GM18951 (cell line): ENCODE measurements at regions not wholly inside any gene's neighbourhood (a gene's known extent, or its start where the extent isn't known, plus 50 kb on each side); places are given as distances from the start of the nearest gene placed in this dataset.

Source experiments
- POLR2A ChIP-seq: IDR thresholded peaks from 4 replicates; pipeline ENCODE4 v1.6.1; 2011; ENCODE audit warnings: mild to moderate bottlenecking; ENCODE audit not compliant: insufficient read length, insufficient read depth; ENCODE audit errors: extremely low read depth
- in situ Hi-C: fragments of 300-500 bp; cut with MboI; formaldehyde crosslinking; loops from one replicate; pipeline ENCODE4 v1.12.0; 2022; ENCODE audit warnings: low sequenced_read_pairs, mixed read lengths, inconsistent platforms; ENCODE audit not compliant: unreplicated experiment

DNA sequence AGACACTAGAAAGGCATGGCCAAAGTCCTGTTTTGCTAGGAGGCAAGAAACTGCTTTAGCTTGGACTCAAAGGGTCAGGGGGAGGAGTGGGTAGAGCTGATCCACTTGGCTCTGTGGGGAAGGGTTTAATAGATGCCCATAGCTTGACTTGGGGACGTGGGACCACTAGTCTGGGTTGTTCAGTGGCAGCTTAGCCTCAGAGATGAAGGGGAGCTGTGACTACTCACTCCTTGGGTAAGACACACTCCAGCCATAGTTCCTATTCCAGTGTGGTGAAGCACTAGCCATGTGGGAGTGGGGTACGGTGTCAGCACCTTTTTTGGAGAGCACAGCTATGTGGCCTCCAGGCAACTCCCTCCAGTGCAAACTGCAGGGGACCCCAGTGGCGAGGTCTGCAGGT, 257.3 kb downstream of the TMEM121 start:
- TF ChIP-seq POLR2A: no peak
- in situ Hi-C loops: no loop called here

GRCh38 chr14:105793836-105794235, 267.5 kb downstream of the TMEM121 start:
- in situ Hi-C loops: no loop called here
- TF ChIP-seq POLR2A: no peak

- TF ChIP-seq POLR2A: no peak
- in situ Hi-C loops: no loop called here
Measured at GRCh38 chr14:105797546-105797945, 271.2 kb downstream of the TMEM121 start.

DNA sequence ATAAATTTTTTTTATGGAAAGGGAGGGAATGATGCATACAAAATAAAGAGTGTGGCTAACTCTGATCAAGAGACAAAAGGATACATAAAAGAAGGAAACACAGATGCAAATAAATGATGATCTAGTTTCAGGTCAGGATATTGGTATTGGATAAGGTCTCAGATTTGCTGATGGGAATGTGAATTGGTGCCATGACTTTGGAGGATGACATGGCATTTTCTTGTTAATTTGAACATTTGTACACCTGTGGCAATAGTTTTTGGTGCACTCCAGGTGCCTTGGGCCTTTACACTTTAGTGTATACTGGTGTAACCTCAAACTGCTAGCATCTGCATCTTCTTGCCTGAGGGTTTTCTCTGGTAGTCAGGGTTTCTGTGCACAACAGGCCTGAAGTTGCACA, 279.3 kb downstream of the TMEM121 start:
- in situ Hi-C loops: no loop called here
- TF ChIP-seq POLR2A: no peak

DNA sequence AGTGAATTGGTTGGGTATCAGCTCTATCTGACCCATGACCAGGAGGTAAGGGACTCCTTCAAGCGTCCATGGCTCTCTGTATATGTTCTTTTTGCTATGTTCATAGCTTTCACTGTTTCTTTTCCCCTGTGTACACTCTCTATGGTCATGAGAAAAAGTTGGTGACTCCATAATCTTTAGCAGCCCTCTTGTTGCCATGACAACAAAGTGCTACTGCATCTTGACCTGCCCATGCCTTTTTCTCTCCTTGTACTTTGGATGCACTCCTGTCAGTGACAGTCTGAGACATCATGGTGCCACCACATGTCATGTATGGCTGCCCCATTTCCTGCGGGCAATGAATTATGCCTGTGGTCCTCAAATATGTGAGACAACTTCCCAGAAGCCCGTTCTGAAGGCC, 280.2 kb downstream of the TMEM121 start:
- TF ChIP-seq POLR2A: no peak
- in situ Hi-C loops: no loop called here

- peak; percentile 23 for TF ChIP-seq POLR2A
- in situ Hi-C loops: no loop called here
Measured at GRCh38 chr14:105817971-105818711, 291.8 kb downstream of the TMEM121 start.

GRCh38 chr14:105818712-105819005, 292.3 kb downstream of the TMEM121 start:
- no peak for TF ChIP-seq POLR2A
- in situ Hi-C loops: no loop called here

DNA sequence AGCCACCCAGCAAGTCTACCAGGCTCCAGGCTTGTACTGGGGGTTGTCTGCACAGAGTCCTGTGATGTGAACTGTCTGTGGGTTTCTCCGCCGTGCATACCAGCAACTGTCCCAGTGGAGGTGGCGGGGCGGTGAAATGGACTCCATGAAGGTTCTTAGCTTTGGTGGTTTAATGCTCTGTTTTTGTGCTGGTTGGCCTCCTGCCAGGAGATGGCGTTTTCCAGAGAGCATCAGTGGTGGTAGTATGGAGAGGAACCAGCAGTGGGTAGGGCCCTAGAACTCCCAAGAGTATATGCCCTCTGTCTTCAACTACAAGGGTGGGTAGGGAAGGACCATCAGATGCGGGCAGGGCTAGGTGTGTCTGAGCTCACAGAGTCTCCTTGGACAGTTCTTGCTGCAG, 303.8 kb downstream of the TMEM121 start:
- TF ChIP-seq POLR2A: no peak
- in situ Hi-C loops: no loop called here

DNA sequence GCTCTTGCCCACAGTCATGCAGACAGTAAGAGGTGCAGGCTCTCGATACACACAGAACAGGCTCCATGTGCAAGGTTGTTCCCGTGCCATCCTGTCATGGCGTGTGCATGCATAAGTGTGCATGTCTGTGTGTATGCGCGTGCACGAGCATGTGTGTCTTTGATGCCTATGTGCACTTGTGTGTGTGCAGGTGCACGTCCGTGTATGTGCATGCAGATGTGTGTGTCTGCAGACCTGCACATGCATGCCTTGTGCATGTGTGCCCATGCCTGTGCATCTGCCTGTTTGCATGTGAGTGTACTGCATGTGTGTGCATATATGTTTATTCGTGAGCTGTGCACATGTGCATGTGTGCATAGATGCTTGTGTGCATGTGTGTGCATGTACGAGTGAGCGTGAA, 309.8 kb downstream of the TMEM121 start:
- TF ChIP-seq POLR2A: peak; percentile 54
- in situ Hi-C loops: no loop called here

DNA sequence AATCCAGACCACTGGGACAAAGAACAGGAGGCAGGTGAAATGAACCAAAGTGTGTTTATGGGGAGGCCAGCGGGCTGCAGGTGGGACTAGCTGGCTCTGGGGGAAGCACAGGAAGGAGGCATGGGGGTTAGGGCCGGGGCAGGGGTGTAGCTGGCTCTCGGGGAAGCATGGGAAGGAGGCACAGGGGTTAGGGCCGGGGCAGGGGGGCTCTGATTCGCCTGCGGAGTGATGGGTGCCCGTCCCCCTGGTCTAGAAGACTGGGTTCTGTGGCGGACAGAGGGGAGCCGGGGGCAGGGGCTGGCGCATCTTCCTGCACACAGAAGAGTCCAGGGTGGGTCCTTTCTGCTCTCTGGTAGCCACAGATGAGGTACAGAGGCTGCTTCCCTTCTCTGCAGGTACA, 310.3 kb downstream of the TMEM121 start:
- in situ Hi-C loops: no loop called here
- TF ChIP-seq POLR2A: no peak

GRCh38 chr14:105837349-105838063, 311.1 kb downstream of the TMEM121 start:
- in situ Hi-C loops: no loop called here
- TF ChIP-seq POLR2A: peak; percentile 35

GRCh38 chr14:105838107-105838506, 311.7 kb downstream of the TMEM121 start:
- in situ Hi-C loops: no loop called here
- no peak for TF ChIP-seq POLR2A

- in situ Hi-C loops: no loop called here
- TF ChIP-seq POLR2A: no peak
Measured at GRCh38 chr14:105838591-105839424, 312.4 kb downstream of the TMEM121 start.

GRCh38 chr14:105839425-105840265, 313.3 kb downstream of the TMEM121 start:
- in situ Hi-C loops: no loop called here
- peak; percentile 35 for TF ChIP-seq POLR2A
